HCT116 (cell line): ENCODE measurements at regions not wholly inside any gene's neighbourhood (a gene's known extent, or its start where the extent isn't known, plus 50 kb on each side); places are given as distances from the start of the nearest gene placed in this dataset.
"Not testable (repeated sequence)": the region's sequence is repeated elsewhere in the genome, so short reads cannot be mapped to it uniquely, and the experiment has no call there.

ENCODE experiments used
- ATAC-seq: fragments of 200-7000 bp; cut with Tn5 transposase; 2 replicates; pipeline ENCODE4 v1.9.1; 2020; ENCODE audit warnings: mild to moderate bottlenecking, moderate library complexity
- BruUV-seq: library from RNA; stranded (reverse); fragments of 400-500 nt; replicated peaks from 2 replicates; lab custom pipeline; 2021; lab: Mats Ljungman, UMichigan
- CTCF ChIA-PET: fragments of 300-600 bp; sonication (Branson Sonifier 250); formaldehyde crosslinking; loops from one replicate; lab custom pipeline; 2021; ENCODE audit warnings: antibody characterized with exemption; lab: Charles Lee
- POLR2A ChIA-PET: fragments of 300-600, 350-600 bp; sonication (Branson Sonifier 250); formaldehyde crosslinking; loops from one replicate; lab custom pipeline; 2021; ENCODE audit warnings: antibody characterized with exemption; lab: Charles Lee
- RAD21 ChIA-PET, 2 experiments: fragments of 300-600 bp; sonication (Branson Sonifier 250); formaldehyde crosslinking; loops; one replicate each; lab custom pipeline; 2023; ENCODE audit warnings: low total read pairs in 2 of 2; ENCODE audit not compliant: uncharacterized antibody in 2 of 2, unreplicated experiment in 2 of 2, low non-redundant PET in 1 of 2; lab: Charles Lee
- DNase-seq: peaks from one replicate; pipeline ENCODE4 v3.0.0-alpha.2; 2010; ENCODE audit warnings: low read depth, low spot score
- H2AFZ ChIP-seq: fragments of 200-600 bp; shearing (Covaris generic), sonication (generic); 2 replicates; pipeline ENCODE4 v1.6.1; 2017; ENCODE audit warnings: low read depth, mixed run types, mixed read lengths, antibody characterized with exemption, low read length; ENCODE audit not compliant: poor library complexity, severe bottlenecking
- H3K27ac ChIP-seq: 2 replicates; pipeline ENCODE4 v1.5.1; 2012; ENCODE audit warnings: low read depth, low read length
- H3K27me3 ChIP-seq: fragments of 200-600 bp; sonication (generic); 2 replicates; pipeline ENCODE4 v1.6.1; 2016; ENCODE audit warnings: mixed run types, low read length, mixed read lengths; ENCODE audit not compliant: insufficient read depth
- H3K36me3 ChIP-seq, 2 experiments: fragments of 200-500 bp in 1 of 2; fragments of 200-600 bp in 1 of 2; sonication (Bioruptor generic) in 1 of 2; sonication (generic) in 1 of 2; 2 replicates each; pipeline versions ENCODE4 v1.5.1 to v1.6.1; 2014 to 2016; ENCODE audit warnings: low read length in 2 of 2, inconsistent platforms in 1 of 2, mixed read lengths in 1 of 2, mixed run types in 1 of 2; ENCODE audit not compliant: insufficient read depth in 2 of 2, control insufficient read depth in 1 of 2
- H3K4me1 ChIP-seq, 2 experiments: fragments of 200-600 bp in 1 of 2; sonication (generic) in 1 of 2; 2 replicates each; pipeline versions ENCODE4 v1.5.1 to v1.6.1; 2012 to 2017; ENCODE audit warnings: low read length in 2 of 2, inconsistent platforms in 1 of 2, mild to moderate bottlenecking in 1 of 2, mixed read lengths in 1 of 2, mixed run types in 1 of 2, moderate library complexity in 1 of 2; ENCODE audit not compliant: insufficient read depth in 2 of 2, control insufficient read depth in 1 of 2
- H3K4me2 ChIP-seq: fragments of 200-600 bp; sonication (generic); 2 replicates; pipeline ENCODE4 v1.6.1; 2017; ENCODE audit warnings: mixed run types, low read length, mixed read lengths
- H3K4me3 ChIP-seq, 2 experiments: fragments of 200-600 bp in 1 of 2; sonication (generic) in 1 of 2; replicated peaks in 1 of 2; 2 replicates each; pipeline ENCODE4 v1.5.1; 2011 to 2016; ENCODE audit warnings: low read length in 2 of 2, control low read depth in 1 of 2, low read depth in 1 of 2, mild to moderate bottlenecking in 1 of 2, mixed read lengths in 1 of 2, mixed run types in 1 of 2
- H3K79me2 ChIP-seq: fragments of 200-600 bp; sonication (generic); 2 replicates; pipeline ENCODE4 v1.6.1; 2017; ENCODE audit warnings: mild to moderate bottlenecking, mixed run types, low read length, moderate library complexity, mixed read lengths; ENCODE audit not compliant: insufficient read depth
- H3K9ac ChIP-seq: fragments of 200-600 bp; sonication (generic); 2 replicates; pipeline ENCODE4 v1.6.1; 2016; ENCODE audit warnings: low read length, mixed read lengths
- H3K9me2 ChIP-seq: fragments of 200-600 bp; sonication (generic), shearing (Covaris generic); 2 replicates; pipeline ENCODE4 v1.6.1; 2017; ENCODE audit warnings: mixed run types, mild to moderate bottlenecking, moderate library complexity; ENCODE audit not compliant: insufficient read depth
- H3K9me3 ChIP-seq, 2 experiments: fragments of 200-500 bp in 1 of 2; fragments of 200-600 bp in 1 of 2; sonication (Bioruptor generic) in 1 of 2; sonication (generic) in 1 of 2; 2 replicates each; pipeline ENCODE4 v1.6.1; 2014 to 2017; ENCODE audit warnings: low read length in 2 of 2, mixed read lengths in 2 of 2, inconsistent platforms in 1 of 2, low read depth in 1 of 2, mild to moderate bottlenecking in 1 of 2, mixed run types in 1 of 2, moderate library complexity in 1 of 2; ENCODE audit not compliant: control insufficient read depth in 1 of 2, insufficient read depth in 1 of 2
- H4K20me1 ChIP-seq: fragments of 200-600 bp; sonication (generic), shearing (Covaris generic); 2 replicates; pipeline ENCODE4 v1.6.1; 2017; ENCODE audit warnings: mixed run types, mild to moderate bottlenecking, moderate library complexity; ENCODE audit not compliant: insufficient read depth
- ATF3 ChIP-seq: IDR thresholded peaks from 2 replicates; pipeline ENCODE4 v1.6.1; 2012
- CBX3 ChIP-seq: IDR thresholded peaks from 2 replicates; pipeline ENCODE4 v1.6.1; 2012; ENCODE audit warnings: low read depth
- EGR1 ChIP-seq: IDR thresholded peaks from 2 replicates; pipeline ENCODE4 v1.6.1; 2012; ENCODE audit warnings: low read depth
- EZH2 ChIP-seq: fragments of 200-600 bp; sonication (generic); IDR thresholded peaks from 2 replicates; pipeline ENCODE4 v1.6.1; 2017; ENCODE audit warnings: antibody characterized with exemption, mixed run types
- MAX ChIP-seq: IDR thresholded peaks from 2 replicates; pipeline ENCODE4 v1.6.1; 2012
- RAD21 ChIP-seq: IDR thresholded peaks from 2 replicates; pipeline ENCODE4 v1.6.1; 2012; ENCODE audit warnings: low read depth, mild to moderate bottlenecking
- REST ChIP-seq: IDR thresholded peaks from 2 replicates; pipeline ENCODE4 v1.6.1; 2012; ENCODE audit warnings: low read depth
- SP1 ChIP-seq: IDR thresholded peaks from 2 replicates; pipeline ENCODE4 v1.6.1; 2012; ENCODE audit warnings: low read depth
- SRF ChIP-seq: IDR thresholded peaks from 2 replicates; pipeline ENCODE4 v1.6.1; 2012; ENCODE audit warnings: low read depth
- ZFX ChIP-seq: fragments of 450-650 bp; IDR thresholded peaks from 2 replicates; pipeline ENCODE4 v1.6.1; 2017
- intact Hi-C: fragments of 100-400 bp; cut with micrococcal nuclease; formaldehyde crosslinking; loops from 2 replicates; pipeline ENCODE4 v1.10.0; 2022
- TF ChIP-seq, protein P1 (sequence below), 3 experiments: fragments of 200-600 bp in 1 of 3; sonication (generic) in 1 of 3; IDR thresholded peaks in 2 of 3; conservative IDR thresholded peaks in 1 of 3; 2 replicates each; pipeline ENCODE4 v1.5.1; 2012 to 2017; ENCODE audit warnings: low read depth in 2 of 3, low read length in 2 of 3, antibody characterized with exemption in 1 of 3, borderline replicate concordance in 1 of 3, control low read depth in 1 of 3, mild to moderate bottlenecking in 1 of 3, mixed read lengths in 1 of 3, mixed run types in 1 of 3, moderate library complexity in 1 of 3; ENCODE audit not compliant: insufficient read depth in 1 of 3

DNA sequence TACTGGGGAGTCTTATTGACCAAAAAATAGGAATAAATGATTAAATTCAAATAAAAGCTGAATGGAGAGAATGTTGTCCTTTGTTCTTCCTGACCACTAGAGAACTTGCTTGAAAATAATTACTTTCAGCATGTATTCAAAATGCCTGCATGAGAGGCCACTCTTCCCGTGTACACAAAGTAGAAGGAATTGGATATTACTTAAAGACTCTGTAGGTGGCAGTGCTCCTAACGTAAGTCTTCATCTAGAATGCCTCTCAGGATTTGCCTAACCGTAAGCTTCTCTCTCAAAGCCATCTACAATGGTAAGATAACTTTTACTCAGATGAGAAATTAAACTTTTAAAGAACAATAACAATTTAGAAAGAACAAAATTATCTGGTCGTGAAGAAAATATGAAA, 620.0 kb upstream of the CCNG1 start:
- TF ChIP-seq SRF (no peak), RAD21 (no peak), EZH2 (no peak), MAX (no peak), REST (no peak), EGR1 (no peak), ATF3 (no peak), ZFX (no peak), CBX3 (no peak), SP1 (no peak)
- TF ChIP-seq, protein P1, sequence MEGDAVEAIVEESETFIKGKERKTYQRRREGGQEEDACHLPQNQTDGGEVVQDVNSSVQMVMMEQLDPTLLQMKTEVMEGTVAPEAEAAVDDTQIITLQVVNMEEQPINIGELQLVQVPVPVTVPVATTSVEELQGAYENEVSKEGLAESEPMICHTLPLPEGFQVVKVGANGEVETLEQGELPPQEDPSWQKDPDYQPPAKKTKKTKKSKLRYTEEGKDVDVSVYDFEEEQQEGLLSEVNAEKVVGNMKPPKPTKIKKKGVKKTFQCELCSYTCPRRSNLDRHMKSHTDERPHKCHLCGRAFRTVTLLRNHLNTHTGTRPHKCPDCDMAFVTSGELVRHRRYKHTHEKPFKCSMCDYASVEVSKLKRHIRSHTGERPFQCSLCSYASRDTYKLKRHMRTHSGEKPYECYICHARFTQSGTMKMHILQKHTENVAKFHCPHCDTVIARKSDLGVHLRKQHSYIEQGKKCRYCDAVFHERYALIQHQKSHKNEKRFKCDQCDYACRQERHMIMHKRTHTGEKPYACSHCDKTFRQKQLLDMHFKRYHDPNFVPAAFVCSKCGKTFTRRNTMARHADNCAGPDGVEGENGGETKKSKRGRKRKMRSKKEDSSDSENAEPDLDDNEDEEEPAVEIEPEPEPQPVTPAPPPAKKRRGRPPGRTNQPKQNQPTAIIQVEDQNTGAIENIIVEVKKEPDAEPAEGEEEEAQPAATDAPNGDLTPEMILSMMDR (IDR thresholded peaks at IDR 0.05 in 2 of 3, conservative IDR thresholded peaks at IDR 0.05 in 1 of 3; ENCODE audit: borderline replicate concordance in 1 of 3, insufficient read depth in 1 of 3, low read depth in 2 of 3, low read length in 2 of 3) = no peak
- Histone ChIP-seq H3K9me2 (no peaks in the 10 kb centered on the region), H3K4me3 (no peak overlapping the region), H3K27me3 (no peaks in the 10 kb centered on the region), H4K20me1 (no peaks in the 10 kb centered on the region), H3K27ac (no peak overlapping the region), H2AFZ (no peak overlapping the region), H3K9me3 (peaks cover 0 to 8% of the 10 kb centered on the region in 2 experiments; a peak in 2 of 4 replicates), H3K4me2 (no peak overlapping the region), H3K4me1 (no peaks in the 10 kb centered on the region), H3K9ac (no peak overlapping the region), H3K36me3 (no peaks in the 10 kb centered on the region), H3K79me2 (no peaks in the 10 kb centered on the region)
- BruUV-seq = no TSS peak
- RAD21 ChIA-PET = no interaction called here
- CTCF ChIA-PET = no interaction called here
- intact Hi-C loops = no loop called here
- POLR2A ChIA-PET = no interaction called here
- ATAC-seq (no peak), DNase-seq (no peak)

DNA sequence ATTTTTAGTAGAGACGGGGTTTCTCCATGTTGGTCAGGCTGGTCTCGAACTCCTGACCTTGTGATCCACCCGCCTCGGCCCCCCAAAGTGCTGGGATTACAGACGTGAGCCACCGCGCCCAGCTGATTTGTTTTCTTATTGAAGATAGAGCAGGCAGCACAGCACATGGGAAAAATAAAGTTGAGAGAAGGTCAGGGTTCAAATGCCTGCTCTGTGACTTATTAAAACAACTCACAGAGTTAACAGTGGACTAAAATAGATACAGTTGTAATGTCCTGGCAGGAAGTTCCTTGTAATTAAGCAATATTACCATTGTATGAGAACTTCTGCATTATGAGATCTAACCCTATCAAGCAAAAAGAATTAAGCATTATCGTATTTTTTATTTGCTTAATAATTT, 615.7 kb upstream of the CCNG1 start:
- H2AFZ ChIP-seq, H3K4me3 ChIP-seq, H3K79me2 ChIP-seq, H3K9me2 ChIP-seq, H3K4me1 ChIP-seq, DNase-seq, intact Hi-C loops, ATAC-seq, H4K20me1 ChIP-seq, BruUV-seq, H3K9ac ChIP-seq, H3K4me2 ChIP-seq, RAD21 ChIA-PET, H3K27ac ChIP-seq, H3K36me3 ChIP-seq, H3K27me3 ChIP-seq, CTCF ChIA-PET, POLR2A ChIA-PET: not testable (repeated sequence)
- H3K9me3 ChIP-seq = peaks cover 1 to 18% of the 10 kb centered on the region in 2 experiments; a peak in 2 of 4 replicates
